ENCODE measurements at regions not wholly inside any gene's neighbourhood (a gene's known extent, or its start where the extent isn't known, plus 50 kb on each side); places are given as distances from the start of the nearest gene placed in this dataset.
A peak's percentile ranks its signal among the peaks of the same experiment; 100 is the strongest.

- no peak for DNase-seq (ENCODE audit: low read depth)
- no peak overlapping the region for H3K4me3 ChIP-seq (ENCODE audit: low read length)
- TF ChIP-seq CTCF (IDR thresholded peaks at IDR 0.05; ENCODE audit: insufficient read depth, low read depth, low read length, missing control alignments): no peak
Observed at GRCh38 chr13:74194846-74195245, 60.6 kb upstream of the KLF12 start.

GRCh38 chr13:74193391-74193790, 59.2 kb upstream of the KLF12 start:
- TF ChIP-seq CTCF (IDR thresholded peaks at IDR 0.05; ENCODE audit: insufficient read depth, low read depth, low read length, missing control alignments): no peak
- no peak for DNase-seq (ENCODE audit: low read depth)
- H3K4me3 ChIP-seq (ENCODE audit: low read length): no peak overlapping the region

- no peak for TF ChIP-seq CTCF (IDR thresholded peaks at IDR 0.05; ENCODE audit: insufficient read depth, low read depth, low read length, missing control alignments)
Observed at GRCh38 chr13:74191410-74191809, 57.2 kb upstream of the KLF12 start.

GRCh38 chr13:74190999-74191398, 56.8 kb upstream of the KLF12 start:
- no peak for DNase-seq (ENCODE audit: low read depth)
- no peak overlapping the region for H3K4me3 ChIP-seq (ENCODE audit: low read length)
- TF ChIP-seq CTCF (IDR thresholded peaks at IDR 0.05; ENCODE audit: insufficient read depth, low read depth, low read length, missing control alignments): no peak

More at GRCh38 chr13:74191410-74191809, 57.2 kb upstream of the KLF12 start:
- no peak for DNase-seq (ENCODE audit: low read depth)
- H3K4me3 ChIP-seq (ENCODE audit: low read length): no peak overlapping the region

- peak; percentile 83 for DNase-seq (ENCODE audit: low read depth)
- no peak for TF ChIP-seq CTCF (IDR thresholded peaks at IDR 0.05; ENCODE audit: insufficient read depth, low read depth, low read length, missing control alignments)
- H3K4me3 ChIP-seq (ENCODE audit: low read length): no peak overlapping the region
Observed at GRCh38 chr13:74187564-74187963, 53.4 kb upstream of the KLF12 start.

- no peak for DNase-seq (ENCODE audit: low read depth)
- TF ChIP-seq CTCF (IDR thresholded peaks at IDR 0.05; ENCODE audit: insufficient read depth, low read depth, low read length, missing control alignments): no peak
- no peak overlapping the region for H3K4me3 ChIP-seq (ENCODE audit: low read length)
Observed at GRCh38 chr13:74184283-74184682, 50.1 kb upstream of the KLF12 start.
